ENCODE measurements at regions not wholly inside any gene's neighbourhood (a gene's known extent, or its start where the extent isn't known, plus 50 kb on each side); places are given as distances from the start of the nearest gene placed in this dataset.

DNA sequence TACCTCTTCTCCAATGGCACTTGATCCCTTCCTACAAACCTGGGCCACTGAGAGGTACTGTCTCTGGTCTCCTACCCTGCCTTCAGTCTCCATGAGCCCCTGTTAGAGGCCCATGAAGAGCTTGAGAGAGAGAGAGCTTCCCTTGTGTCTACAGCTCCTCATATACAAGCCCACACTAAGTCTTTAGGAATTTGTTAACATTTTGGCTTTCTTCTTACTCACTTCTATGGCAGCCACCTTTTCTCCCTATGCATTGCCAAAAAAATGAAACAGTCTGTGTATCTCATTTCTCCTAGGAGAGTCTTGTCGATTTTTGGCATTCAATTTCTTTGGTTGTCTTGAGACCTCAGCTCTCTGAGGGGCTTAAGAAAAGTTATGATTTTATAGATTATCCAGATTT lies 90.9 kb upstream of the LNX1 start:
- no peak overlapping the region for H3K27ac Mint-ChIP-seq
- H3K27me3 Mint-ChIP-seq = peaks cover 5 to 6% of the 10 kb centered on the region in 2 donors
- H3K4me1 Mint-ChIP-seq (ENCODE audit: low read depth in 2 of 2) = no peaks in the 10 kb centered on the region
- no peaks in the 10 kb centered on the region for H3K36me3 Mint-ChIP-seq (ENCODE audit: insufficient read depth)
- ATAC-seq (replicated peaks) = no peak
- H3K4me3 Mint-ChIP-seq = no peak overlapping the region
- no peak for DNase-seq
- peaks cover 0 to 3% of the 10 kb centered on the region in 2 donors for H3K9me3 Mint-ChIP-seq

DNA sequence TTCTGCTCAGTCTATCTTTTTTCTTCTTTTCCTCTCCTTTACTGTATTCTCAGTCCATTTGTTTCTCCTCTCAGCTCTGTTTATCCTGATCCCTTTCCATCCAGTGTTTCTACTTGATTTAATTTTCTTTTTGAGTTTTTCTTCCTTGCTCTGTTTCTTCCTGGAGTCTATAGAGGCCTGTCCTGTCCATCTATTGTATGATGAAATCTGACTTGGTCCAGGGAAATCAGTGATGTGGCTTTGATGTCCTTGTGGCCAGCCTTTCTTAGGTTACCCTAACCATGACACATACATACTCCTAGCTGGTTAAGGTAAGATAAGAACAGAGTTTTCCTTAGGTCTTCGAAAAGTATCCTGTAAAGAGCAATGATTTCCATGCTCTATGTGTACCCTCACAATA lies 89.3 kb upstream of the LNX1 start:
- no peaks in the 10 kb centered on the region for H3K4me1 Mint-ChIP-seq (ENCODE audit: low read depth in 2 of 2)
- ATAC-seq (replicated peaks) (no peak), DNase-seq (no peak)
- H3K36me3 Mint-ChIP-seq (ENCODE audit: insufficient read depth) = no peaks in the 10 kb centered on the region
- H3K9me3 Mint-ChIP-seq = peaks cover 0 to 6% of the 10 kb centered on the region in 2 donors
- peaks cover 9 to 11% of the 10 kb centered on the region in 2 donors for H3K27me3 Mint-ChIP-seq
- H3K27ac Mint-ChIP-seq = no peak overlapping the region
- no peak overlapping the region for H3K4me3 Mint-ChIP-seq

GRCh38 chr4:53680168-53680567 lies 88.9 kb upstream of the LNX1 start:
- Mint-ChIP-seq H3K36me3 (ENCODE audit: insufficient read depth) (no peaks in the 10 kb centered on the region), H3K27ac (no peak overlapping the region), H3K4me3 (no peak overlapping the region), H3K27me3 (peaks cover 9 to 11% of the 10 kb centered on the region in 2 donors), H3K9me3 (peaks cover 0 to 6% of the 10 kb centered on the region in 2 donors), H3K4me1 (ENCODE audit: low read depth in 2 of 2) (no peaks in the 10 kb centered on the region)
- no peak for ATAC-seq (replicated peaks)
- DNase-seq = no peak

DNA sequence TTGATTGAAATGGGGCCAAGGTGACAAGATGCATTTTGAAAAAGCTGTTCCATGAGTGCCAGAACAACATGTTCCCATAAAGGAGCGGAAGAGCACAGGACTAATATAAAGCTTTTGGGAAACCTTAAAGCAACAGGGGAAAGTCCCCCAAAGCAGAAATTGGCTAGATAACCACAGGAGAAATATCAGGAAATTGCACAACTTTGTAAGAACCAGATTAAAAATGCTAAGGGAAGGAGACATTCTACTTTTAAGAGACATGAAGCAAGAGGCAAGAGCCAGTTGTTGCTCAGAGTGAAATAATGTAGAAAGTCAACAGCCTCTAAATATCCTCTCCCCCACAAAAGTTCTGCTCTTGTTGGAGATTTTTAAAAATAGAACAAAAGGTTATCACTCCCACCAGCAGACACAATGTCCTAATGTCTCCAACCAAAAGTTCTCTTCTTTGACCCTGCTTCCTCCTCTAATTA lies 85.2 kb upstream of the LNX1 start:
- Mint-ChIP-seq H3K4me1 (ENCODE audit: low read depth in 2 of 2) (no peaks in the 10 kb centered on the region), H3K4me3 (no peak overlapping the region), H3K36me3 (ENCODE audit: insufficient read depth) (no peaks in the 10 kb centered on the region), H3K9me3 (peaks cover 0 to 6% of the 10 kb centered on the region in 2 donors), H3K27ac (no peak overlapping the region), H3K27me3 (peaks cover 5 to 9% of the 10 kb centered on the region in 2 donors)
- no peak for ATAC-seq (replicated peaks)
- DNase-seq = no peak

DNA sequence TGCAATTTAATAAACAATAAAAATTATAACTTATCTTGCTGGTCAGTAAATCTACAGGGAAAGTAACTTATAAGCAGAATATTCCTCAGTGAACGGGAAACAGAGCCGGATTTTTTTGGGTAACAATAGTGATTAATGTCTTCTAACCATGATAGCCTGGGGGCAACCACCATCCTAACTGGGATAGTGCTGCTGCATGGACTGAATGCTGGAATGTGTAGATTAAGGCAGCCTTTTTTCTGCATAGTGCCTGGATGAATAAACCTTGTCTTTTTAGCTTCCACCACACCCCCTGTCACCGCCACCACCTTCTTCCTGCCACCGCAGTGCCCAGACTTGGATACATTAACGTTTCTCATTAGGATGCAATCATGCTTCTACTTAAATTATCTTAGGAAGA lies 83.6 kb upstream of the LNX1 start:
- no peak overlapping the region for H3K27ac Mint-ChIP-seq
- H3K9me3 Mint-ChIP-seq = peaks cover 0 to 6% of the 10 kb centered on the region in 2 donors
- DNase-seq = no peak
- ATAC-seq (replicated peaks) = no peak
- H3K36me3 Mint-ChIP-seq (ENCODE audit: insufficient read depth) = no peaks in the 10 kb centered on the region
- H3K4me1 Mint-ChIP-seq (ENCODE audit: low read depth in 2 of 2) = no peaks in the 10 kb centered on the region
- H3K4me3 Mint-ChIP-seq = no peak overlapping the region
- peaks cover 9 to 13% of the 10 kb centered on the region in 2 donors for H3K27me3 Mint-ChIP-seq

- H3K36me3 Mint-ChIP-seq (ENCODE audit: insufficient read depth) = no peaks in the 10 kb centered on the region
- DNase-seq (no peak), ATAC-seq (replicated peaks) (no peak)
- no peak overlapping the region for H3K27ac Mint-ChIP-seq
- peaks cover 9 to 24% of the 10 kb centered on the region in 2 donors for H3K27me3 Mint-ChIP-seq
- H3K4me3 Mint-ChIP-seq = no peak overlapping the region
- no peaks in the 10 kb centered on the region for H3K4me1 Mint-ChIP-seq (ENCODE audit: low read depth in 2 of 2)
- peaks cover 0 to 6% of the 10 kb centered on the region in 2 donors for H3K9me3 Mint-ChIP-seq
Measured at GRCh38 chr4:53672873-53673272, 81.6 kb upstream of the LNX1 start.

DNA sequence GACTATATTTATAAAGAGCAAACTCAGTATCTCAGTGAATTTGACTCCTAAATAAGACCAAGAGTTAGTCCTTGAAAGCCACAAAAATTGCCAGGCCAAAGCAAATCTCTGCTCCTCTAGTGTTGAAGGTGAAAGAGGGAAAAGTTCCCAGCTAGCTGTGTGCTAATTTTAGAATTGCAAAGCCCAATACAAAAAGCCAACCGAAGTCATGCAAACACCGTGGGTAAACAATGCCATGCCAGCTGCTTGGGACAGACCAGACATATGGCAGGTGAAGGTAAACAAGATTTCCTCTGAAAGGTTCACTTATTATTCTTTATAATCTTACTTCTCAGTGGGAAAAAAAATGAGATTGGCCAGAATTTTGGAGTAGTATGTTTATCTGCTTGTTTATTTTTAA lies 80.5 kb upstream of the LNX1 start:
- no peaks in the 10 kb centered on the region for H3K36me3 Mint-ChIP-seq (ENCODE audit: insufficient read depth)
- DNase-seq (no peak), ATAC-seq (replicated peaks) (no peak)
- H3K4me1 Mint-ChIP-seq (ENCODE audit: low read depth in 2 of 2) = no peaks in the 10 kb centered on the region
- no peak overlapping the region for H3K4me3 Mint-ChIP-seq
- H3K27me3 Mint-ChIP-seq = peaks cover 0 to 26% of the 10 kb centered on the region in 2 donors
- H3K9me3 Mint-ChIP-seq = peaks cover 0 to 5% of the 10 kb centered on the region in 2 donors
- H3K27ac Mint-ChIP-seq = no peak overlapping the region

- Mint-ChIP-seq H3K36me3 (ENCODE audit: insufficient read depth) (no peaks in the 10 kb centered on the region), H3K27me3 (peaks cover 0 to 16% of the 10 kb centered on the region in 2 donors), H3K4me3 (no peak overlapping the region), H3K9me3 (peaks cover 0 to 2% of the 10 kb centered on the region in 2 donors), H3K4me1 (ENCODE audit: low read depth in 2 of 2) (no peaks in the 10 kb centered on the region), H3K27ac (no peak overlapping the region)
- ATAC-seq (replicated peaks) (no peak), DNase-seq (no peak)
Measured at GRCh38 chr4:53659737-53660136, 68.5 kb upstream of the LNX1 start.

GRCh38 chr4:53659112-53659511 lies 67.8 kb upstream of the LNX1 start:
- Mint-ChIP-seq H3K9me3 (no peaks in the 10 kb centered on the region), H3K27ac (no peak overlapping the region), H3K36me3 (ENCODE audit: insufficient read depth) (no peaks in the 10 kb centered on the region), H3K4me3 (no peak overlapping the region), H3K27me3 (peaks cover 0 to 16% of the 10 kb centered on the region in 2 donors), H3K4me1 (ENCODE audit: low read depth in 2 of 2) (no peaks in the 10 kb centered on the region)
- no peak for DNase-seq
- no peak for ATAC-seq (replicated peaks)

GRCh38 chr4:53658029-53658428 lies 66.7 kb upstream of the LNX1 start:
- DNase-seq = no peak
- H3K36me3 Mint-ChIP-seq (ENCODE audit: insufficient read depth) = no peaks in the 10 kb centered on the region
- H3K9me3 Mint-ChIP-seq = no peaks in the 10 kb centered on the region
- peak overlapping the region in 1 of 2 donors; percentile 5 for H3K27ac Mint-ChIP-seq
- no peak for ATAC-seq (replicated peaks)
- peaks cover 0 to 16% of the 10 kb centered on the region in 2 donors for H3K27me3 Mint-ChIP-seq
- H3K4me1 Mint-ChIP-seq (ENCODE audit: low read depth in 2 of 2) = no peaks in the 10 kb centered on the region
- no peak overlapping the region for H3K4me3 Mint-ChIP-seq

DNA sequence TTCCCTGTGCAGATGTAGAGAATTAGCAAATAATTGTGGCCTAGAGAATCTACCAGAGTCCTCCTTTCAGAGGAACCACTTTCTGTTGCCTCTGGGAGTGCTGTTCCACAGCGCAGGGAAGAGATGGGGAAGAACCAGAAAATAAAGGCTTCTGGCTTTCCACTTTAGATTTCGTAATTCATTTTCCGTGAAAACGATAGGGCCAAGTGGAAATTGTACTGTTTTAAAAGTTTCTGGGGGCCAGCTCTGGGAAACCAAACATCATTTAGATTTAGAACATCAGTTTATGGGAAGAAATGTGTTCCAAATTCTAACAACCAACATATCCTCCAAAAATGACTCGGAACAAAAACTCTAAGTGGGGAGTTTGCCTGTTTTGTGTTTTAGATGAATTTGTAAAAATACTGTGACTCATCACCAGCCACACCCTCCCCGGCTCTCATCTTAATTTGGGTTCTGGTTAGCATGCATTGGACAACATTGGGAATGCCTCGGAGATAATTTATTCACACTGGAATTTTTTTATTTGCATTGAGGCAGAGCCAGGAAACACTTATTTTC lies 65.2 kb upstream of the LNX1 start:
- Mint-ChIP-seq H3K9me3 (no peaks in the 10 kb centered on the region), H3K4me1 (ENCODE audit: low read depth in 2 of 2) (no peaks in the 10 kb centered on the region), H3K27ac (no peak overlapping the region), H3K27me3 (peaks cover 0 to 16% of the 10 kb centered on the region in 2 donors), H3K4me3 (no peak overlapping the region), H3K36me3 (ENCODE audit: insufficient read depth) (no peaks in the 10 kb centered on the region)
- ATAC-seq (replicated peaks) (no peak), DNase-seq (no peak)

GRCh38 chr4:53654300-53654758 lies 63.0 kb upstream of the LNX1 start:
- H3K36me3 Mint-ChIP-seq (ENCODE audit: insufficient read depth) = peaks cover 3% of the 10 kb centered on the region
- H3K27me3 Mint-ChIP-seq = peaks cover 7 to 13% of the 10 kb centered on the region in 2 donors
- H3K4me3 Mint-ChIP-seq = no peak overlapping the region
- H3K4me1 Mint-ChIP-seq (ENCODE audit: low read depth in 2 of 2) = no peaks in the 10 kb centered on the region
- ATAC-seq (replicated peaks) (no peak), DNase-seq (no peak)
- no peak overlapping the region for H3K27ac Mint-ChIP-seq
- no peaks in the 10 kb centered on the region for H3K9me3 Mint-ChIP-seq

GRCh38 chr4:53653484-53654053 lies 62.3 kb upstream of the LNX1 start:
- peaks cover 3% of the 10 kb centered on the region for H3K36me3 Mint-ChIP-seq (ENCODE audit: insufficient read depth)
- no peak overlapping the region for H3K27ac Mint-ChIP-seq
- no peak for ATAC-seq (replicated peaks)

DNA sequence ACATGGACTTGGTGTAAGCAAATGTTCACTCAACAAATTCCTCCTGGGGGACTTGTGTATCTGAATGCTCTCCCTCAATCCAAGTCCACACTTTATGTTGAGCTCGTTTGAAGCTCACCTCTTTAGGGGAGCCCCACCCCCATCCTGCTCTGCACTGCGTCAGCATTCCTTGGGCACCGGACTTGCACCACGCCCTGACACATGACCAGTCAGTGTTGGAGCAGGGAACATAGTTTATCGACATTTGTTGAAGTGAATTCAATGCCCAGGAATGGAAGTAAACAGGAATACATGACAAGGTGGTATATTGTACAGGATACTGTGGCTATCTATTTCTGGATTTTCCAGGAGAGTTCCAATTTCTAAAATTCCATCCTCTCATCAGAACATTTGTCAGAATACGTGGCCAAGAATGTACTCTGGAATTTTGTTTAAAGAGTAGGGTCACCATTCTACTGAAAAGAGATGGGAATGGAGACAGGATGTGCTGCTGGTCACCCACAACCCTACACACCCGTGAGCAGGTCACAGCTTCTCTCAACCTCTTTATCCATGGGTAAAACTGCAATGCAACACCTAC lies 60.0 kb upstream of the LNX1 start:
- DNase-seq (no peak), ATAC-seq (replicated peaks) (no peak)
- Mint-ChIP-seq H3K4me1 (ENCODE audit: low read depth in 2 of 2) (no peaks in the 10 kb centered on the region), H3K27ac (no peak overlapping the region), H3K4me3 (no peak overlapping the region), H3K36me3 (ENCODE audit: insufficient read depth) (peaks cover 3% of the 10 kb centered on the region), H3K9me3 (peaks cover 0 to 2% of the 10 kb centered on the region in 2 donors), H3K27me3 (peaks cover 7 to 13% of the 10 kb centered on the region in 2 donors)

More at GRCh38 chr4:53653484-53654053, 62.3 kb upstream of the LNX1 start:
- no peak for DNase-seq
- H3K27me3 Mint-ChIP-seq = peaks cover 7 to 13% of the 10 kb centered on the region in 2 donors
- H3K9me3 Mint-ChIP-seq = peaks cover 0 to 2% of the 10 kb centered on the region in 2 donors
- H3K4me3 Mint-ChIP-seq = no peak overlapping the region
- H3K4me1 Mint-ChIP-seq (ENCODE audit: low read depth in 2 of 2) = no peaks in the 10 kb centered on the region

Measured in effector memory CD8-positive, alpha-beta T cell (primary cell).